Neural crest cell (in vitro differentiated cells): ENCODE measurements at regions not wholly inside any gene's neighbourhood (a gene's known extent, or its start where the extent isn't known, plus 50 kb on each side); places are given as distances from the start of the nearest gene placed in this dataset.
"Not testable (repeated sequence)": the region's sequence is repeated elsewhere in the genome, so short reads cannot be mapped to it uniquely, and the experiment has no call there.

Experiments used
- DNase-seq: peaks from one replicate; pipeline ENCODE4 v3.0.0; 2021; ENCODE audit warnings: low read depth, mixed read lengths, low spot score
- H3K27ac Mint-ChIP-seq: one replicate; pipeline ENCODE4 v1.8.0; 2021; ENCODE audit warnings: mild to moderate bottlenecking, mixed read lengths; ENCODE audit not compliant: unreplicated experiment
- H3K27me3 Mint-ChIP-seq: 2 replicates; pipeline ENCODE4 v1.8.0; 2021; ENCODE audit warnings: low read depth, mild to moderate bottlenecking, mixed read lengths
- H3K36me3 Mint-ChIP-seq: 2 replicates; pipeline ENCODE4 v1.8.0; 2021; ENCODE audit warnings: low read depth, mild to moderate bottlenecking, mixed read lengths
- H3K4me1 Mint-ChIP-seq: 2 replicates; pipeline ENCODE4 v1.8.0; 2021; ENCODE audit warnings: mixed read lengths
- H3K4me3 Mint-ChIP-seq: one replicate; pipeline ENCODE4 v1.8.0; 2021; ENCODE audit warnings: mild to moderate bottlenecking, mixed read lengths
- H3K9me3 Mint-ChIP-seq: 2 replicates; pipeline ENCODE4 v1.8.0; 2021; ENCODE audit warnings: mixed read lengths
- TF ChIP-seq, protein P1 (sequence below): fragments of 200-600 bp; sonication (generic); conservative IDR thresholded peaks from 2 replicates; pipeline ENCODE4 v1.5.0; 2021; ENCODE audit warnings: antibody characterized with exemption, mild to moderate bottlenecking

DNA sequence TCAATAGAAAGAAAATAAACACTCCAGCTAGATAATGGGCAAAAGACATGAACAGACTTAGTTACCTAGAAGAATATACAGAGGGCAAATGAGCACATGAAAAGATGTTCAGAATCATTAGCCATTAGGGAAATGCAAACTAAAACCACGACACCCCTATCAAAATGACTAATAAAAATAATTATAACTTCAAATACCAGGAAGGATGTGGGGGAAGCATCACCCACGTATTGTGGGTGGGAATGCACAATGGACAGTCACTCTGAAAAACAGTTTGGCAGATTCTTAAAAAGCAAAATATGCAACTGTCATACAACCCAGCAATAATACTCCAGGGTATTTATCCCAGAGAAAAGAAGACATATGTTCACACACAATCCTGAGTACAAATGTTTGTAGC lies 92.6 kb downstream of the DLL1 start:
- Mint-ChIP-seq H3K4me1 (no peaks in the 10 kb centered on the region), H3K4me3 (no peak overlapping the region), H3K36me3 (peaks cover 17% of the 10 kb centered on the region), H3K27me3 (peaks cover 6% of the 10 kb centered on the region), H3K9me3 (peaks cover 22% of the 10 kb centered on the region), H3K27ac (no peak overlapping the region)
- TF ChIP-seq, protein P1, sequence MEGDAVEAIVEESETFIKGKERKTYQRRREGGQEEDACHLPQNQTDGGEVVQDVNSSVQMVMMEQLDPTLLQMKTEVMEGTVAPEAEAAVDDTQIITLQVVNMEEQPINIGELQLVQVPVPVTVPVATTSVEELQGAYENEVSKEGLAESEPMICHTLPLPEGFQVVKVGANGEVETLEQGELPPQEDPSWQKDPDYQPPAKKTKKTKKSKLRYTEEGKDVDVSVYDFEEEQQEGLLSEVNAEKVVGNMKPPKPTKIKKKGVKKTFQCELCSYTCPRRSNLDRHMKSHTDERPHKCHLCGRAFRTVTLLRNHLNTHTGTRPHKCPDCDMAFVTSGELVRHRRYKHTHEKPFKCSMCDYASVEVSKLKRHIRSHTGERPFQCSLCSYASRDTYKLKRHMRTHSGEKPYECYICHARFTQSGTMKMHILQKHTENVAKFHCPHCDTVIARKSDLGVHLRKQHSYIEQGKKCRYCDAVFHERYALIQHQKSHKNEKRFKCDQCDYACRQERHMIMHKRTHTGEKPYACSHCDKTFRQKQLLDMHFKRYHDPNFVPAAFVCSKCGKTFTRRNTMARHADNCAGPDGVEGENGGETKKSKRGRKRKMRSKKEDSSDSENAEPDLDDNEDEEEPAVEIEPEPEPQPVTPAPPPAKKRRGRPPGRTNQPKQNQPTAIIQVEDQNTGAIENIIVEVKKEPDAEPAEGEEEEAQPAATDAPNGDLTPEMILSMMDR: no peak
- DNase-seq: no peak

DNA sequence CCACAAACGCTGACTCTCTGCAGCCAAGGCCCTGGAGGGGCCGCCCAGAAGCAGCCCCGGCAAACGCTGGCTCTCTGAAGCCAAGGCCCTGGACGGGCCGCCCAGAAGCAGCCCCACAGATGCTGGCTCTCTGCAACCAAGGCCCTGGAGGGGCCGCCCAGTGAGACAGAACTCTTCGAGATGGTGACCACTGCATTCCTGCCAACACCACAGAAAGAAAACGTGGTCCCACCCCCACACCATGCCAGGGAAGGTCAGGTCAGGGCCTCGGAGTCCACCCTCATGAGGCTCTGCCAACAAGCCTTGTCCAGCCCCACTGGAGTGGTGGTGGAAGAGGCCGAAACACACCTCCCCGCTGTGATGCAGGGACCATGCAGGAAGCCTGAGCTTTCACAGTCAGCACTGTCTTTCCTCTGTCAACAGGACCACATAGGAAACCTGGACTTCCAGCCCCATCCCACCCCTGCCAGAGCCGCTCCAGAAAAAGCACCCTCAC lies 97.5 kb downstream of the DLL1 start:
- H3K9me3 Mint-ChIP-seq: peaks cover 20% of the 10 kb centered on the region
- DNase-seq: no peak
- H3K36me3 Mint-ChIP-seq: peaks cover 17% of the 10 kb centered on the region
- no peak overlapping the region for H3K27ac Mint-ChIP-seq
- H3K4me3 Mint-ChIP-seq: no peak overlapping the region
- H3K4me1 Mint-ChIP-seq: no peaks in the 10 kb centered on the region
- H3K27me3 Mint-ChIP-seq: peaks cover 6% of the 10 kb centered on the region
- TF ChIP-seq, protein P1: no peak

DNA sequence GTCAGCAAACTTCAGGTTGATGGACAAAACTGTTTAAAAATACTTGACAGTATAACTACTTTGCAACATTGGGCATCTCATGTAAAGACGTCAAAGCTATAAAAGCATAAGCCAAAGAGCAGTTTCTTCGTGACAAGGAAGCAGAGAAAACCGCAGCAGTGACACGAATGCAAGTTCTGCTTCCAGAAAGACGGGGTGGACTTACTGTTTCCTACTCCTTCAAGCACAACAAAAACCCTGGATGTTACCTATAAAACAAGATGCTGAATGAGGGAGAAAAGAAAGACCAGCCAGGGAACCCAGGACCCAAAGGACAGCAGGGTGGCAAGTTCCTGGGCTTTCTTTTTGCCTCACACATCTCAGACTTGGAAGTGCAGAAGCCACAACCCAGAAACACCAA lies 98.0 kb downstream of the DLL1 start:
- TF ChIP-seq, protein P1: no peak
- Mint-ChIP-seq H3K27me3 (peaks cover 3% of the 10 kb centered on the region), H3K27ac (no peak overlapping the region), H3K36me3 (peaks cover 17% of the 10 kb centered on the region), H3K9me3 (peaks cover 20% of the 10 kb centered on the region), H3K4me3 (no peak overlapping the region), H3K4me1 (no peaks in the 10 kb centered on the region)
- no peak for DNase-seq

GRCh38 chr6:170192101-170192500 lies 98.8 kb downstream of the DLL1 start:
- DNase-seq: not testable (repeated sequence)

DNA sequence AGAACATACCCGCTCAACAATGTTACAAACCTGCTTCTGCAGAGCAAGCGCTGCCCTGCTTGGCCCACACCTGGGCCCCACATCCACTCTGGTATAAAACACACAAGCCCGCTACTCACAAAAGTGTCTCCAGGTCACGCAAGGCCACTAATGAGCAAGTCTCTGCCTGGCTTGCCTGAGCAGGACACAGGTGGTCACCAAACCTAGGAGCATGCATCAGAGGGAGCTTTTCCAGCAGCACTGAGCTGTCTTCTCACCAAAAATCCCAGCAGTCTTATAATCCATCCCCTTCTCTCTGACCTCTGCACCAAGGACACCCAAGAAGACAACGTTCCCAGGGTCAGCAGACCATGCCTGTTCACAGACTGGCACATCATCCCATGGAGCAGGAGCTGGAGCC lies 100.8 kb downstream of the DLL1 start:
- Mint-ChIP-seq H3K4me1 (no peaks in the 10 kb centered on the region), H3K4me3 (no peak overlapping the region), H3K27me3 (peaks cover 3% of the 10 kb centered on the region), H3K36me3 (peaks cover 10% of the 10 kb centered on the region), H3K9me3 (peaks cover 12% of the 10 kb centered on the region), H3K27ac (peak overlapping the region; percentile 54)
- TF ChIP-seq, protein P1: no peak
- no peak for DNase-seq

More at GRCh38 chr6:170192101-170192500, 98.8 kb downstream of the DLL1 start:
- H3K27me3 Mint-ChIP-seq, H3K4me1 Mint-ChIP-seq, H3K4me3 Mint-ChIP-seq, H3K27ac Mint-ChIP-seq: not testable (repeated sequence)
- H3K9me3 Mint-ChIP-seq: peaks cover 20% of the 10 kb centered on the region
- peaks cover 17% of the 10 kb centered on the region for H3K36me3 Mint-ChIP-seq

- H3K36me3 Mint-ChIP-seq: peaks cover 7% of the 10 kb centered on the region
- DNase-seq: no peak
- peaks cover 7% of the 10 kb centered on the region for H3K9me3 Mint-ChIP-seq
- peaks cover 3% of the 10 kb centered on the region for H3K27me3 Mint-ChIP-seq
- no peak overlapping the region for H3K27ac Mint-ChIP-seq
- H3K4me1 Mint-ChIP-seq: peaks cover 2% of the 10 kb centered on the region
- TF ChIP-seq, protein P1: no peak
- H3K4me3 Mint-ChIP-seq: no peak overlapping the region
These were observed 101.6 kb downstream of the DLL1 start for GRCh38 chr6:170189236-170189635.
